G401 (cell line): ENCODE measurements at regions not wholly inside any gene's neighbourhood (a gene's known extent, or its start where the extent isn't known, plus 50 kb on each side); places are given as distances from the start of the nearest gene placed in this dataset.

Experiments used
- DNase-seq: peaks from one replicate; pipeline ENCODE4 v3.0.0-alpha.2; 2015; ENCODE audit warnings: low spot score
- in situ Hi-C: cut with HindIII; loops from 2 replicates; pipeline ENCODE4 v1.10.0; 2016; ENCODE audit warnings: low sequenced_read_pairs, mixed read lengths

- in situ Hi-C loops, result no loop called here
- no peak for DNase-seq
Observed at GRCh38 chr12:107309020-107309419, 215.7 kb upstream of the CRY1 start.

GRCh38 chr12:107310621-107311020 lies 217.3 kb upstream of the CRY1 start:
- in situ Hi-C loops, result no loop called here
- no peak for DNase-seq

GRCh38 chr12:107311682-107312081 lies 218.3 kb upstream of the CRY1 start:
- DNase-seq, result no peak
- in situ Hi-C loops, result no loop called here

- in situ Hi-C loops, result no loop called here
- DNase-seq, result peak; percentile 39
Observed at GRCh38 chr12:107317751-107318555, 224.6 kb upstream of the CRY1 start.

GRCh38 chr12:107318556-107318805 lies 225.1 kb upstream of the CRY1 start:
- in situ Hi-C loops, result no loop called here
- no peak for DNase-seq

- DNase-seq, result no peak
- in situ Hi-C loops, result no loop called here
Observed at GRCh38 chr12:107318806-107319532, 225.6 kb upstream of the CRY1 start.

GRCh38 chr12:107319533-107320032 lies 226.2 kb upstream of the CRY1 start:
- in situ Hi-C loops, result no loop called here
- DNase-seq, result no peak

GRCh38 chr12:107320033-107320928 lies 226.9 kb upstream of the CRY1 start:
- in situ Hi-C loops, result no loop called here
- peak; percentile 4 for DNase-seq

- DNase-seq, result no peak
- in situ Hi-C loops, result no loop called here
Observed at GRCh38 chr12:107320929-107321631, 227.7 kb upstream of the CRY1 start.

- DNase-seq, result no peak
- in situ Hi-C loops, result no loop called here
Observed at GRCh38 chr12:107322063-107322462, 228.7 kb upstream of the CRY1 start.

- in situ Hi-C loops, result no loop called here
- no peak for DNase-seq
Observed at GRCh38 chr12:107325075-107325608, 231.8 kb upstream of the CRY1 start.

GRCh38 chr12:107326237-107326636 lies 232.9 kb upstream of the CRY1 start:
- in situ Hi-C loops, result no loop called here

GRCh38 chr12:107327651-107328182 lies 234.4 kb upstream of the CRY1 start:
- in situ Hi-C loops, result no loop called here
- DNase-seq, result no peak

More at GRCh38 chr12:107326237-107326636, 232.9 kb upstream of the CRY1 start:
- DNase-seq, result no peak

- no peak for DNase-seq
- in situ Hi-C loops, result no loop called here
Observed at GRCh38 chr12:107328442-107329133, 235.2 kb upstream of the CRY1 start.

GRCh38 chr12:107329569-107330324 lies 236.4 kb upstream of the CRY1 start:
- DNase-seq, result no peak
- in situ Hi-C loops, result no loop called here

GRCh38 chr12:107330831-107331431 lies 237.6 kb upstream of the CRY1 start:
- DNase-seq, result no peak
- in situ Hi-C loops, result no loop called here

GRCh38 chr12:107331471-107331870 lies 238.1 kb upstream of the CRY1 start:
- DNase-seq, result no peak
- in situ Hi-C loops, result no loop called here
